ENCODE measurements at regions not wholly inside any gene's neighbourhood (a gene's known extent, or its start where the extent isn't known, plus 50 kb on each side); places are given as distances from the start of the nearest gene placed in this dataset.

GRCh38 chr10:93180482-93180931 is 106.8 kb downstream of the CYP26A1 start:
- DNase-seq, result no peak

DNA sequence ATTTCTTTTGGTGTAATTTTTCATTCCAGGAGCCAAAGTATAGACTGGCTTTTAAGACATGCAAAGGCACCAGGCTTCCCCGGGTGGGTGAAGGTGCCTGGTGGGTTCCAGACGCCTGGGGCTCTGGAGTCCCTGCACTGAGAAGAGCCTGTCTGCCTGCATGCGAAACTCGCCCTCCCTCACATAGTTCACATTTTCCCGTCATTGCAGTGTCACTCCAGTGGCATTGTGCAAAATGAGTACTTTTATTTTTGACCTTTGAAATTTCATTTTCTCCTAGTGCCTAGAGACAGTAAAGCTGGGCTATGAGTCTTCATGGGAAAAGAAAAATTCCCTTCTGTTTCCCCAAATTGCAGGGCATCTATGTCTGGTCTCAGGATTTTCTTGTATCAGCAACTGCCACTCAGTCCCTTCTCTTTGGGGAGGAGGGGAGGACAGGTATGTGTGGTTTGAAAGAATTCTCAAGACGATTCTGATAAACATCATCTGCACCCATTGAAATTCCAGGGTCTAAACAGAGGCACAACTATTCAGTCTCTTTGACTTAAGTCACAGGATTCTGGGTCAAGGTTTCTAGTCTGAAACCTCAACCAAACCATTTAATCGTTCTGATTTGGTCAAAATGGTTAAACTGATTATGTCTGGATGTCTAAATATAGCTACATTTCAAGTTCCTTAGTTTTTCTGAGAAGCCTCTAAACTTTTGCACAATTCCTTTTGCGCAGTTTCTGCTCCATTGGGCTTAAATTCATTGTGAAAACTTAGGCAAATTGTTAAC is 107.8 kb downstream of the CYP26A1 start:
- DNase-seq, result no peak

GRCh38 chr10:93182049-93182327 is 108.3 kb downstream of the CYP26A1 start:
- DNase-seq, result no peak

DNA sequence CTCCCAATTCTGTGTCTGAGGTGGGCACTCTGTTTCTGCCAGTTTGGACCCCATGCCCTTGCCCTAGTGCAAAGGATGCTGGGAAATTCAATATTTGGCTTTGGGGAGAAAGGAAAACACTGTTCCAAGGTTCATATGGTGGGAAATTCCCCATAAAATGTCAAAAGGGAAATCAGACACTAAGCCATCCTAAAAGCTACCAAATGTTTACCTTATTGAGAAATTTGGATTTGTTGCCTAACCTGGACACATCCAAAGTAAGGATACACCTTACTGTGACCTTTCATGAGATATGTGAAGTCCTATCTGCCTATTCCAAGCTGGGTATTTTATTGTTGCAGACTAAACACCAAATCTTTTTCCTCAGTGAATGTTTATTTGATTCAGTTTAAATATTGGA is 109.1 kb downstream of the CYP26A1 start:
- DNase-seq, result no peak

DNA sequence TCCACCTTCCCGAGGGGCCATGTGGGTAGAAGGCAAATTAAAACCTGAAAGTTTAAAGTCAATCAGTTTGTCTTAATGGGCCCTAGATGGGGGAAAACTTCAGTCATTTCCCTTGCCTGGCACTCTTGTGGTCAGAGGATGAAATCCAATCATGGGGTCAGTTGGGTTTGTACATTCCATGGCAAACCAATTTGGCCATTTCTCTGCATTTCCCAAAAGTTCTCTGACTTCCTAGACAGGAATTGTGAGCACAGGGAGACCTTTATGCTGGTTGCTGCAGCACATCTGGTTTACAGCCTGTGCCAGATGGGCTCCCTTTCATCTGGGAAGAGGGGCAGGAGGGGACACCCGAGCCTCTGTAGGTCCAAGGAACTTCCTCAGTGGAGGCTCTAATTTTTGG is 113.0 kb downstream of the CYP26A1 start:
- DNase-seq, result no peak

DNA sequence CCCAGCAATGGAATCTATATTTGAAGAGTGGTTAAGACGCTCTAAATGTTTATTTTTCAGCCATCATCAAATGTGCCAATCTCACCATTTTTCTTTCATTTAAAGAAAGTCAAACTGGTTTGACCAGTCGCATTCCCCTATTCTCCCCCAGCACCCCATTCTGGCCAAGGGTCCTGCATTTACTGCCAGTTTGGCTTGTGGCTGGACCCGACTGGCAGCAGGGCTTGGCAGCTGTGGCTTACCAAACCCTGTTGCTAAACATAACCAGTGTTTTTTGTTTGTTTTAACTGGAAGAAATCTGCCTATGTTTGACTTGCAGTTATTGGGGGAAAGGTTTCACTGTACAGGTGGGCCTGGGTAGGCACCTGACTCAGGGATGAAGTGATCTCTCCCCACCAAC is 116.3 kb downstream of the CYP26A1 start:
- no peak for DNase-seq

DNA sequence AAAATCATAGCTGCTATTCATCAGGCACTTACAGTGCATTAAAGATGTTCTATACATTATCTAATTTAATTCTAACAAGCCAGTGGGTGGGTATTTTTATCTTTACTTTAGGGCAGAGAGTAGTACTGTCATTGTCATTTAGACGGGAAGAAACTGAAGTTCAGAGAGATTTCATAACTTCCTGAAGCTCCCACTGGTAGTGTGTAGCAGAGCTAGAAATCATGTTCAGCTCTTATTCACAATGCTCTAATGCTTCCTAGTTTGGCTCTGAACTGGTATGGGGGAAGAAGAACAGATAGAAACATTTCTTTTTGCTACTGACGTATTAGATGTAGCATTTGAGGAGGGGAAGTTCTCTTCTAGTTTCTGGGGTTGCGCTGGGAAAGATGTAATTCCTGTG is 116.7 kb downstream of the CYP26A1 start:
- DNase-seq, result no peak

- DNase-seq, result no peak
These were observed 120.2 kb downstream of the CYP26A1 start for GRCh38 chr10:93193906-93194305.

GRCh38 chr10:93198401-93199131 is 124.9 kb downstream of the CYP26A1 start:
- no peak for DNase-seq

DNA sequence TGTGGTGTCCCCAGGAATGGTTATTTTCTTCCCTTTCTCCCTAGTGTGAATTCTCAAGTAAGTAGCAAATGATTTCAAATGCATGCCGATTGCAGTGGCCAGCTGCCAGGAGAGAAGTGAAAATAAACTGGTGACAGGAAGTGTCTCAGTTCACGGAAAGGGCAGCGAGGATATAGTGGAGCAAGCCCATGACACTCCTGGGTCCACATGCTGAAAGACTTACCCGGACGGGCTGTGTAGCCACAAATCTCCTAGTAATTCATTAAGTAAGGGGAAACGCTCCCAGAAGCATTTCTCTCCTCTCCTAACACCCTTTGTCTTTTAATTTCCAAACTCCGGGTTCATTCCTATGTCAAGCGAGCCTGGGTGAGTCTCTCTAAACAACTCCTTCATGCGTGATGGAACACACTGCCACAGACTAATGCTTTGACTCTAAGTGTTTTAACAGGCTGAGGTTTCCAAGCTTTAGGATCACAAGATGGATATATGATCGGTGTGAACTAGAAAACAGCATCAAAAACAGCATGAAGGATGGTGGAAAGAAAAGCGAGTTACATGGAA is 125.6 kb downstream of the CYP26A1 start:
- DNase-seq, result no peak

DNA sequence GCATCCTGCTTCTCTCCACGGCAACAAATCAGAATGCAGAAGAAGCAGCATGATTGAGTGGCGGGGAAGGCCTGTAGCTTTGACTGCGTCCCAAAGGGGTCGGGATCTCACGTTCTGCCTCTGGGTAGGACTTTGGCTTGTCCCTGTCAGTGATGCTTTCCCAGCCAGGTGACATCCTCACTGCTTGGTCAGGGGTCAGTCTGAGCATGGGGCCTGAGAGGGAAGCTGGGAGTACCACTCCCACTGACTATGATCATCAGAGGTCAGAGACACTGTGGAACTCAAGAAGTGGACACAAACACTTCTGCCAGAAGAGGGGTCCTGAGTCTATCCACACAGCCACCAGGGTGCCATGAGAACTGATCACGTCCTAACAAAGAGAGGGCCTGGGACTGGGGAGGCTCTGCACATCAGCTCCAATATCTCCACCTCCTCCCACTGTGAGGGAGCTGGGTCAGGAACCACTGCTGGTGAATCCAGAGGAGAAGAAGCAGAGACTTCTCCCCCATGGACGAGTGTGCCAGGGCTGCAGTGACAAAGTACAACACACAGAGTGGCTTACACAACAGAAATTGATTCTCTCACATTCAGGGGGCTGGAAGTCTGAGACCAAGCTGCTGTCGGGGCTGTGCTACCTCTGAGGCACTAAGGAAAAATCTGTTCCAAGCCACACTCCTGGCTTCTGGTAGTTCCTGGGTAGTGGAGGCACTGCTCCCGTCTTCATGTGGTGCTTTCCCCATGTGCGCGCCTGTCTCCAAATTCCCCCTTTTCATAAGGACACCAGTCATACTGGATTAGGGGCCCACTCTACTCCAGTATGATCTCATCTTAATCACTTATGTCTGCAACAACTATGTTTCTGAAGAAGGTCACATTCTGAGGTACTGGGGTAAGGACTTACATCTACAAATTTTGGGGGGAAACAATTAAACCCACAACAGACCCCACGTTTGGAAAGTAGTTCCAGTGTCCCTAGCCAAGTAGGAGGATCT is 131.1 kb downstream of the CYP26A1 start:
- no peak for DNase-seq

GRCh38 chr10:93206652-93207051 is 133.0 kb downstream of the CYP26A1 start:
- DNase-seq, result no peak

GRCh38 chr10:93208717-93209464 is 135.2 kb downstream of the CYP26A1 start:
- DNase-seq, result no peak

- DNase-seq, result no peak
These were observed 138.3 kb downstream of the CYP26A1 start for GRCh38 chr10:93211991-93212390.

GRCh38 chr10:93215312-93215711 is 141.6 kb downstream of the CYP26A1 start:
- DNase-seq, result no peak

DNA sequence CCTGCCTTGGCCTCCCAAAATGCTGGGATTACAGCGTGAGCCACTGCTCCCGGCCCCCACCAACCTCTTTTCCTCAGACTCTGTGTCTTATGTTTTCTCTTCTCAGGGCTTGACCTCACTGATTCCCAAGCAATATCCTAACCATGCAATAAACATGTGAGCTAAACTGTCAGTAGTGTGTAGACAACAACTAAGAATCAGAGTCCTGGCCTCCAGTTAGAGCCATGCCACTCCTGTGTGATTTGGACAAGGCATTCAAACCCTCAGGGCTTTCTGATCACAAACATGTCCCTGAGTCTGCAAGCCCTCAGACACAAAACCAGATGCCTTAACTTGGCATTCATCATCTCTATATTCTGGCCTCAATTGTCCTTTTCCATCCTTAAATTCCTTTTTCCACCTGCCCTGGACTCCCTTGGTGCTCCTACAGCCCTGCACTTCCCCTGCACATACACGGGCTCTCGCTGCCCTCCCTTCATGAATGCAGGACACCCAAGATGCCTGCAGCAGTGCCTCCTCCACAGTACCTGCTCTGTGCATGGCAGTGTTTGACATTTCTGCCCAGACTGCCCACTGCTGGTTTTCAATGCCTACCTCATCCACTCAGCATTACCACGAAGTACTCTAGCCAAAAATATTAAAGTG is 142.8 kb downstream of the CYP26A1 start:
- DNase-seq, result no peak

GRCh38 chr10:93218386-93218785 is 144.7 kb downstream of the CYP26A1 start:
- DNase-seq, result no peak

- no peak for DNase-seq
These were observed 145.7 kb downstream of the CYP26A1 start for GRCh38 chr10:93219347-93219746.

DNA sequence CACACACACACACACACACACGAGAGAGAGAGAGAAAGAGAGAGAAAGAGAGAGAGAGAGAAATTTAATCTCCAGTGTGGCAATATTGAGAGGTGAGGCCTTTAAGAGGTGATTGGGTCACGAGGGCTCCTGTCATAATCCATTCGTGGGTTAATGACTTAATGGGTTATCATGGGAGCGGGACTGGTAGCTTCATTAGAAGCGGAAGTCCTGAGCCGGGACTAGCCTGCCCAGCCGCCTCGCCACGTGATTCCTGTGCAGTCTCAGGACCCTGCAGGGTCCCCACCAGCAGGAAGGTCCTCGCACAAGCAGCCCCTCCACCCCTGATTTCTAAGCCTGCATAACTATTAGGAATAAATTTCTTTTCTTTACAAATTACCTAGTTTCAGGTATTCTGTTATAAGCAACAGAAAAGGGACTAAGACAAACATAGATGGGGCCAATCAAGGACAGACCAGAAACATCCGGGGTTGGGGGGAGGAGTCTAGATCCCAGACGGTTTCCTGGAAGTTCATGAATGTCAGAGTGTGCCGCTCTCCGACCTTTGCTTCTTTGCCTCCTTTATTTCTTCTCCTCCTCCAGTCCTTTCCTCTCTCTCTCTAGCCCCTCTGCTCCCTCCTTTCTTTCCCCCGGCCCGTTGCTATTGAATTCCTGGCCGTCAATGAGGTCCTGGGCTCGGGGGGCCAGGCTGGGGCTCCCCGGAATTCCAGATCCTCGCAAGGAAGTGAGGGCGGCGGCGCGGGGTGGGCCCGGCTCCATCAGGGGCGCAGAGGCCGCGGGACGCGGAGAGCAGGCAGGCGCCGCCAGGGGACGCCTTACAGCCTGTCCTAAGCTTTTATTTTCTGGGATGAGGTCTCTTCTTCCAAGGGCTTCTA is 146.8 kb downstream of the CYP26A1 start:
- DNase-seq, result no peak

GRCh38 chr10:93221171-93221496 is 147.4 kb downstream of the CYP26A1 start:
- no peak for DNase-seq

DNA sequence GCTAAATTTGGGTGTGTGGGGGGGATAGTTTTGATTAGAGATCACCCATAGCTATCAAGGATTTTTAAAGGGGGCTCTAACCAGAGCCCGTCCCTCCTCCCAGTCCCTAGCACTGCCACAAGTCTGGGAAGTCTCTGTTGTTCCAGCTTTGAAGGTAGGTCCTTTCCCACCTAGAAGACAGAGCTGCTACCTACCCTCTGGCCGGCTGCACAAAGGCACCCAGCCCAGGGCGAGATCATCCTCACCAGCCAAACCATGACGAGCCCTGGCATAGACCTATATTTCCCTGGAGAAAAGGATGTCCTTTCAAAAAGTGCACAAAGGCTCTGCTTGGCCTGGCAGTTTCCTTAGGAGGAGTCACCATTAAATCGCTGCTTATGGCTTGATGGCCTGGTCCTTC is 147.8 kb downstream of the CYP26A1 start:
- DNase-seq, result no peak
